ENCODE measurements at regions not wholly inside any gene's neighbourhood (a gene's known extent, or its start where the extent isn't known, plus 50 kb on each side); places are given as distances from the start of the nearest gene placed in this dataset.

DNA sequence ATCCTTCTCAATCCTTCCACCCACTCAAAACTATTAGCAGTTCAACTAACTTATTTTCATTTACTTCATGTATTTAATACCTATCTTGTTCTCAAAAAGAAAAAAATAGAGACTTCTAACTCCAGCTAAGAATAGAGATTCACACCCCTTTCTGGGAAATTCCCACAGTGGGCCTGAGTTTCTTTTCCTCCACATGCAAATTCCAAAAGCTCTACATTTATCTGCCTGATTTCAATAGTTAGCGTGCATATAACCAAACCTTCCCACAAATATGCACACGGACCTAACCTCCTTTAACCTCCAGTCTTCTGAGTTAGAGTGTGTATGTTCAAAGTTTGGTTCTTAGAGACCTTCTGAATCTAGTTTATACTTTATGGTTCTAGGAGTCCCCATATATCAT, 62.5 kb downstream of the GRIN2B start:
- CTCF ChIA-PET: no interaction called here
- Histone ChIP-seq H2AFZ (ENCODE audit: low read depth, low read length, poor library complexity, severe bottlenecking) (no peak overlapping the region), H3K9ac (ENCODE audit: low read length) (no peak overlapping the region), H3K36me3 (ENCODE audit: control insufficient read depth in 1 of 2, insufficient read depth in 2 of 2, low read length in 2 of 2) (no peaks in the 10 kb centered on the region), H3K27me3 (ENCODE audit: insufficient read depth, low read length) (no peaks in the 10 kb centered on the region), H3K27ac (ENCODE audit: low read depth, low read length) (no peak overlapping the region), H3K9me2 (ENCODE audit: insufficient read depth) (peaks cover 3% of the 10 kb centered on the region; the same call in 1 of the 2 replicates), H3K4me2 (ENCODE audit: low read length) (no peak overlapping the region), H3K4me3 (replicated peaks in 1 of 2; ENCODE audit: low read depth in 1 of 2, low read length in 2 of 2) (no peak overlapping the region), H3K9me3 (ENCODE audit: control insufficient read depth in 1 of 2, insufficient read depth in 1 of 2, low read depth in 1 of 2, low read length in 2 of 2) (no peaks in the 10 kb centered on the region), H4K20me1 (ENCODE audit: insufficient read depth) (no peaks in the 10 kb centered on the region), H3K4me1 (ENCODE audit: control insufficient read depth in 1 of 2, insufficient read depth in 2 of 2, low read length in 2 of 2) (no peaks in the 10 kb centered on the region), H3K79me2 (ENCODE audit: insufficient read depth, low read length) (no peaks in the 10 kb centered on the region)
- no TSS peak for BruUV-seq (replicated peaks)
- intact Hi-C loops (cut with micrococcal nuclease): no loop called here
- no peak for DNase-seq (ENCODE audit: low read depth, low spot score)
- no peak for ATAC-seq
- TF ChIP-seq SIN3A (IDR thresholded peaks at IDR 0.05; ENCODE audit: low read depth): no peak
- RAD21 ChIA-PET (ENCODE audit: low non-redundant PET in 1 of 2, low total read pairs in 2 of 2, uncharacterized antibody in 2 of 2, unreplicated experiment in 2 of 2): no interaction called here
- POLR2A ChIA-PET: no interaction called here

DNA sequence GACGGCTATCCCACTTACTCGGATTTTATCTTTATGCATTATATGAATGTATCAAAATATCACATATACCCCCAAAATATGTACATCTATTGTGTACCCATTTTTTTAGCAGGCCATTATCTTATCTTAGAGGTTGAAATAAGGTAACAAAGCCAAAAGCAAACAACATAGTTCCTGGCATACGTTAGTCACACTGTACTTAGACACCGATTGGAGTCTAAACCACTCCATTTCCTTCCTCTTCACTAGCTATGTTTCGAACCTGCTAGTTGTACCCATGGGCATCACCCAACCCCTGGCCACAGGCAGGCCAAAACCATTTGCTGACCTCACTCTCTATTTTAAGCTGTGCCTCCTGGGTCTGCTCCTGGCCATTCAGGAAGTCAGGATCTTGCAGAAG, 66.3 kb downstream of the GRIN2B start:
- intact Hi-C loops (cut with micrococcal nuclease): no loop called here
- RAD21 ChIA-PET (ENCODE audit: low non-redundant PET in 1 of 2, low total read pairs in 2 of 2, uncharacterized antibody in 2 of 2, unreplicated experiment in 2 of 2): no interaction called here

GRCh38 chr12:13913371-13913770, 68.0 kb downstream of the GRIN2B start:
- H3K9ac ChIP-seq (ENCODE audit: low read length): no peak overlapping the region
- ChIA-PET RAD21 (ENCODE audit: low non-redundant PET in 1 of 2, low total read pairs in 2 of 2, uncharacterized antibody in 2 of 2, unreplicated experiment in 2 of 2) (no interaction called here), POLR2A (no interaction called here), CTCF (no interaction called here)
- no peaks in the 10 kb centered on the region for H4K20me1 ChIP-seq (ENCODE audit: insufficient read depth)
- intact Hi-C loops (cut with micrococcal nuclease): no loop called here
- H3K27ac ChIP-seq (ENCODE audit: low read depth, low read length): no peak overlapping the region
- no peaks in the 10 kb centered on the region for H3K79me2 ChIP-seq (ENCODE audit: insufficient read depth, low read length)
- no peak overlapping the region for H2AFZ ChIP-seq (ENCODE audit: low read depth, low read length, poor library complexity, severe bottlenecking)
- H3K9me2 ChIP-seq (ENCODE audit: insufficient read depth): no peaks in the 10 kb centered on the region
- no peaks in the 10 kb centered on the region for H3K27me3 ChIP-seq (ENCODE audit: insufficient read depth, low read length)
- TF ChIP-seq CBX3 (IDR thresholded peaks at IDR 0.05; ENCODE audit: low read depth) (no peak), SIN3A (IDR thresholded peaks at IDR 0.05; ENCODE audit: low read depth) (no peak), RAD21 (IDR thresholded peaks at IDR 0.05; ENCODE audit: low read depth) (0 out of 2 replicates have a peak, but pooled peaks have one; percentile 24), ZFX (IDR thresholded peaks at IDR 0.05) (no peak), JUND (IDR thresholded peaks at IDR 0.05) (no peak), EZH2phosphoT487 (IDR thresholded peaks at IDR 0.05; ENCODE audit: borderline replicate concordance) (no peak), MAX (IDR thresholded peaks at IDR 0.05) (no peak)
- TF ChIP-seq, protein P1, sequence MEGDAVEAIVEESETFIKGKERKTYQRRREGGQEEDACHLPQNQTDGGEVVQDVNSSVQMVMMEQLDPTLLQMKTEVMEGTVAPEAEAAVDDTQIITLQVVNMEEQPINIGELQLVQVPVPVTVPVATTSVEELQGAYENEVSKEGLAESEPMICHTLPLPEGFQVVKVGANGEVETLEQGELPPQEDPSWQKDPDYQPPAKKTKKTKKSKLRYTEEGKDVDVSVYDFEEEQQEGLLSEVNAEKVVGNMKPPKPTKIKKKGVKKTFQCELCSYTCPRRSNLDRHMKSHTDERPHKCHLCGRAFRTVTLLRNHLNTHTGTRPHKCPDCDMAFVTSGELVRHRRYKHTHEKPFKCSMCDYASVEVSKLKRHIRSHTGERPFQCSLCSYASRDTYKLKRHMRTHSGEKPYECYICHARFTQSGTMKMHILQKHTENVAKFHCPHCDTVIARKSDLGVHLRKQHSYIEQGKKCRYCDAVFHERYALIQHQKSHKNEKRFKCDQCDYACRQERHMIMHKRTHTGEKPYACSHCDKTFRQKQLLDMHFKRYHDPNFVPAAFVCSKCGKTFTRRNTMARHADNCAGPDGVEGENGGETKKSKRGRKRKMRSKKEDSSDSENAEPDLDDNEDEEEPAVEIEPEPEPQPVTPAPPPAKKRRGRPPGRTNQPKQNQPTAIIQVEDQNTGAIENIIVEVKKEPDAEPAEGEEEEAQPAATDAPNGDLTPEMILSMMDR (IDR thresholded peaks at IDR 0.05 in 2 of 3, conservative IDR thresholded peaks at IDR 0.05 in 1 of 3; ENCODE audit: borderline replicate concordance in 1 of 3, insufficient read depth in 1 of 3, low read depth in 2 of 3, low read length in 2 of 3): peak; percentile 7 to 17 (median 10); a peak in 1 of 6 replicates
- no peak overlapping the region for H3K4me3 ChIP-seq (replicated peaks in 1 of 2; ENCODE audit: low read depth in 1 of 2, low read length in 2 of 2)
- DNase-seq (ENCODE audit: low read depth, low spot score): no peak
- no peaks in the 10 kb centered on the region for H3K36me3 ChIP-seq (ENCODE audit: control insufficient read depth in 1 of 2, insufficient read depth in 2 of 2, low read length in 2 of 2)
- no peaks in the 10 kb centered on the region for H3K9me3 ChIP-seq (ENCODE audit: control insufficient read depth in 1 of 2, insufficient read depth in 1 of 2, low read depth in 1 of 2, low read length in 2 of 2)
- peak; percentile 44 for ATAC-seq
- H3K4me1 ChIP-seq (ENCODE audit: control insufficient read depth in 1 of 2, insufficient read depth in 2 of 2, low read length in 2 of 2): no peaks in the 10 kb centered on the region
- BruUV-seq (replicated peaks): no TSS peak
- no peak overlapping the region for H3K4me2 ChIP-seq (ENCODE audit: low read length)

More for the DNA sequence above, 66.3 kb downstream of the GRIN2B start:
- no TSS peak for BruUV-seq (replicated peaks)
- Histone ChIP-seq H3K27me3 (ENCODE audit: insufficient read depth, low read length) (no peaks in the 10 kb centered on the region), H3K36me3 (ENCODE audit: control insufficient read depth in 1 of 2, insufficient read depth in 2 of 2, low read length in 2 of 2) (no peaks in the 10 kb centered on the region), H3K4me2 (ENCODE audit: low read length) (no peak overlapping the region), H3K9ac (ENCODE audit: low read length) (no peak overlapping the region), H3K9me3 (ENCODE audit: control insufficient read depth in 1 of 2, insufficient read depth in 1 of 2, low read depth in 1 of 2, low read length in 2 of 2) (no peaks in the 10 kb centered on the region), H3K27ac (ENCODE audit: low read depth, low read length) (no peak overlapping the region), H2AFZ (ENCODE audit: low read depth, low read length, poor library complexity, severe bottlenecking) (no peak overlapping the region), H3K4me3 (replicated peaks in 1 of 2; ENCODE audit: low read depth in 1 of 2, low read length in 2 of 2) (no peak overlapping the region), H4K20me1 (ENCODE audit: insufficient read depth) (no peaks in the 10 kb centered on the region), H3K4me1 (ENCODE audit: control insufficient read depth in 1 of 2, insufficient read depth in 2 of 2, low read length in 2 of 2) (no peaks in the 10 kb centered on the region), H3K79me2 (ENCODE audit: insufficient read depth, low read length) (no peaks in the 10 kb centered on the region), H3K9me2 (ENCODE audit: insufficient read depth) (no peaks in the 10 kb centered on the region)
- CTCF ChIA-PET: no interaction called here
- no peak for TF ChIP-seq SIN3A (IDR thresholded peaks at IDR 0.05; ENCODE audit: low read depth)
- DNase-seq (ENCODE audit: low read depth, low spot score) (no peak), ATAC-seq (no peak)
- POLR2A ChIA-PET: no interaction called here

Data from HCT116 (cell line).